IPS-NIHi7 (cell line): ENCODE measurements at regions not wholly inside any gene's neighbourhood (a gene's known extent, or its start where the extent isn't known, plus 50 kb on each side); places are given as distances from the start of the nearest gene placed in this dataset.
"Not testable (repeated sequence)": the region's sequence is repeated elsewhere in the genome, so short reads cannot be mapped to it uniquely, and the experiment has no call there.

ENCODE experiments used
- DNase-seq: peaks from one replicate; pipeline ENCODE4 v3.0.0; 2012; ENCODE audit warnings: mixed read lengths; ENCODE audit errors: extremely low spot score

- DNase-seq, result no peak
These were observed 435.5 kb downstream of the DTWD2 start for GRCh38 chr5:118552731-118553360.

GRCh38 chr5:118552146-118552545 lies 436.2 kb downstream of the DTWD2 start:
- no peak for DNase-seq

- no peak for DNase-seq
These were observed 436.6 kb downstream of the DTWD2 start for GRCh38 chr5:118551716-118552115.

GRCh38 chr5:118551031-118551430 lies 437.3 kb downstream of the DTWD2 start:
- no peak for DNase-seq

- no peak for DNase-seq
These were observed 439.3 kb downstream of the DTWD2 start for GRCh38 chr5:118548761-118549720.

- DNase-seq, result no peak
These were observed 442.9 kb downstream of the DTWD2 start for GRCh38 chr5:118545470-118545869.

GRCh38 chr5:118544887-118545449 lies 443.4 kb downstream of the DTWD2 start:
- DNase-seq, result no peak

- no peak for DNase-seq
These were observed 454.4 kb downstream of the DTWD2 start for GRCh38 chr5:118533923-118534322.

- DNase-seq, result no peak
These were observed 455.2 kb downstream of the DTWD2 start for GRCh38 chr5:118533156-118533555.

- DNase-seq, result no peak
These were observed 457.1 kb downstream of the DTWD2 start for GRCh38 chr5:118531276-118531675.

- DNase-seq, result no peak
These were observed 458.8 kb downstream of the DTWD2 start for GRCh38 chr5:118529361-118530144.

GRCh38 chr5:118522626-118523025 lies 465.7 kb downstream of the DTWD2 start:
- DNase-seq, result no peak

- DNase-seq, result no peak
These were observed 467.5 kb downstream of the DTWD2 start for GRCh38 chr5:118520771-118521415.

- DNase-seq, result no peak
These were observed 468.9 kb downstream of the DTWD2 start for GRCh38 chr5:118519466-118519865.

GRCh38 chr5:118518720-118519119 lies 469.6 kb downstream of the DTWD2 start:
- no peak for DNase-seq

- DNase-seq, result no peak
These were observed 476.5 kb downstream of the DTWD2 start for GRCh38 chr5:118511846-118512245.

GRCh38 chr5:118506217-118506852 lies 482.0 kb downstream of the DTWD2 start:
- DNase-seq, result no peak

GRCh38 chr5:118502232-118502631 lies 486.1 kb downstream of the DTWD2 start:
- DNase-seq, result not testable (repeated sequence)

- no peak for DNase-seq
These were observed 497.0 kb downstream of the DTWD2 start for GRCh38 chr5:118491351-118491750.

- DNase-seq, result no peak
These were observed 501.6 kb downstream of the DTWD2 start for GRCh38 chr5:118486647-118487225.
